GM06990 (cell line): ENCODE measurements at regions not wholly inside any gene's neighbourhood (a gene's known extent, or its start where the extent isn't known, plus 50 kb on each side); places are given as distances from the start of the nearest gene placed in this dataset.

Experiments
- DNase-seq: peaks from one replicate; pipeline ENCODE4 v3.0.0-alpha.2; 2011; ENCODE audit not compliant: insufficient read length; ENCODE audit errors: extremely low read depth
- H3K27me3 ChIP-seq: replicated peaks from 2 replicates; pipeline ENCODE4 v1.6.0; 2011; ENCODE audit warnings: low read length; ENCODE audit not compliant: control insufficient read depth, insufficient read depth
- H3K36me3 ChIP-seq: 2 replicates; pipeline ENCODE4 v1.5.1; 2011; ENCODE audit warnings: low read length; ENCODE audit not compliant: control insufficient read depth, insufficient read depth
- H3K4me3 ChIP-seq: replicated peaks from 2 replicates; pipeline ENCODE4 v1.5.1; 2011; ENCODE audit warnings: low read depth, mild to moderate bottlenecking, control low read depth, low read length
- TF ChIP-seq, protein P1 (sequence below): IDR thresholded peaks from 2 replicates; pipeline ENCODE4 v1.5.1; 2011; ENCODE audit warnings: low read length, control low read depth, mild to moderate bottlenecking, inconsistent platforms; ENCODE audit not compliant: insufficient read depth, poor library complexity, severe bottlenecking

DNA sequence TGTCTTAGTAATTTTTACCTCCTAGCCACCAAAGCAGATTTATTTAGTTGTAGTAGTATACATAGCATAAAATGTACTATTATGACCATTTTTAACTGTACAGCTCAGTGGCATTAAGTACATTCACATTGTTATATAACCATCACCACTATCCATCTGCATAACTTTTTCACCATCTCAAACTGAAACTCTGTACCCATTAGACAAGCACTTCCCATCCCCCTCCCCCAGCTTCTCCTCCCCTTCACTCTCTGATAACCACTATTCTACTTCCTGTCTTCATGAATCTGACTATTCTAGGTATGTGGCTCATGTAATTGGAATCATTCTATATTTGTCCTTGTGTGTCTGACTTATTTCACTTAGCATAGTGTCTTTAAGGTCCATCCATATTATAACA, 71.9 kb downstream of the MRPL32 start:
- no peaks in the 10 kb centered on the region for H3K36me3 ChIP-seq
- peak; percentile 15 for DNase-seq
- no peaks in the 10 kb centered on the region for H3K27me3 ChIP-seq
- TF ChIP-seq, protein P1, sequence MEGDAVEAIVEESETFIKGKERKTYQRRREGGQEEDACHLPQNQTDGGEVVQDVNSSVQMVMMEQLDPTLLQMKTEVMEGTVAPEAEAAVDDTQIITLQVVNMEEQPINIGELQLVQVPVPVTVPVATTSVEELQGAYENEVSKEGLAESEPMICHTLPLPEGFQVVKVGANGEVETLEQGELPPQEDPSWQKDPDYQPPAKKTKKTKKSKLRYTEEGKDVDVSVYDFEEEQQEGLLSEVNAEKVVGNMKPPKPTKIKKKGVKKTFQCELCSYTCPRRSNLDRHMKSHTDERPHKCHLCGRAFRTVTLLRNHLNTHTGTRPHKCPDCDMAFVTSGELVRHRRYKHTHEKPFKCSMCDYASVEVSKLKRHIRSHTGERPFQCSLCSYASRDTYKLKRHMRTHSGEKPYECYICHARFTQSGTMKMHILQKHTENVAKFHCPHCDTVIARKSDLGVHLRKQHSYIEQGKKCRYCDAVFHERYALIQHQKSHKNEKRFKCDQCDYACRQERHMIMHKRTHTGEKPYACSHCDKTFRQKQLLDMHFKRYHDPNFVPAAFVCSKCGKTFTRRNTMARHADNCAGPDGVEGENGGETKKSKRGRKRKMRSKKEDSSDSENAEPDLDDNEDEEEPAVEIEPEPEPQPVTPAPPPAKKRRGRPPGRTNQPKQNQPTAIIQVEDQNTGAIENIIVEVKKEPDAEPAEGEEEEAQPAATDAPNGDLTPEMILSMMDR: no peak
- no peak overlapping the region for H3K4me3 ChIP-seq

GRCh38 chr7:43006008-43006407, 73.8 kb downstream of the MRPL32 start:
- no peaks in the 10 kb centered on the region for H3K27me3 ChIP-seq
- H3K4me3 ChIP-seq: no peak overlapping the region
- DNase-seq: no peak
- TF ChIP-seq, protein P1: no peak
- H3K36me3 ChIP-seq: no peaks in the 10 kb centered on the region

- no peaks in the 10 kb centered on the region for H3K27me3 ChIP-seq
- TF ChIP-seq, protein P1: no peak
- no peak overlapping the region for H3K4me3 ChIP-seq
- DNase-seq: no peak
- no peaks in the 10 kb centered on the region for H3K36me3 ChIP-seq
Measured at GRCh38 chr7:43010061-43010460, 77.9 kb downstream of the MRPL32 start.

DNA sequence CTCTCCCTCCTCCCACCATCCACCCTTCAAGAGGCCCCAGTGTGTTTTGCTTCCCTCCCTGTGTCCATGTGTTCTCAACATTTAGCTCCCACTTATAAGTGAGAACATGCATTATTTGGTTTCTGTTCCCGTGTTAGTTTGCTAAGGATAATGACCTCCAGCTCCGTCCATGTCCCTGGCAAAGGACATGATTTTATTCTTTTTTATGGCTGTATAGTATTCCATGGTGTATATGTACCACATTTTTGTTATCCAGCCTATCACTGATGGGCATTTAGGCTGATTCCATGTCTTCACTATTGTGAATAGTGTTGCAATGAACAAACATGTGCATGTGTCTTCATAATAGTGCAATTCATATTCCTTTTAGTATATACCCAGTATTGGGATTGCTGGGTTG, 79.7 kb downstream of the MRPL32 start:
- Histone ChIP-seq H3K4me3 (no peak overlapping the region), H3K27me3 (no peaks in the 10 kb centered on the region), H3K36me3 (no peaks in the 10 kb centered on the region)
- TF ChIP-seq, protein P1: no peak
- no peak for DNase-seq

GRCh38 chr7:43014406-43014805, 82.2 kb downstream of the MRPL32 start:
- no peak for DNase-seq
- H3K27me3 ChIP-seq: no peaks in the 10 kb centered on the region
- H3K36me3 ChIP-seq: no peaks in the 10 kb centered on the region
- H3K4me3 ChIP-seq: no peak overlapping the region
- TF ChIP-seq, protein P1: no peak

DNA sequence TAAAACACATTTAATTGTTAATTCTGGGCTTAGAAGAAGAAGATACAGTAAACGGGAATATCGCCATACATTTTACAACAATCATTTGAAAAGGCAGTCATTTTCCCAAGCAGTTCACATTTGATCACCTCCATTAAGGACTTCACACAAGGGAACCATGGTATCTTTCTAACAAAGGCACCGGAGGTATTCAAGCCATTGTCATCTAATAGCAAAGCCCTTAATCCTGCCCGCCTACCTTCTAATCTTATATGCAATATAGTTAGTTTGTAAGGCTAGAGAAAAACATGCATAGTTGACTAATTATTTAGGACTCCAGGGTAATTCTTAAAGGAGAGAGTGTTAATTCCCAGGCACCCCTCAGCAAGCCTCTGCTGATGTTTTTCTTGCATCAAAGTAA, 83.1 kb downstream of the MRPL32 start:
- Histone ChIP-seq H3K27me3 (no peaks in the 10 kb centered on the region), H3K36me3 (no peaks in the 10 kb centered on the region), H3K4me3 (no peak overlapping the region)
- TF ChIP-seq, protein P1: no peak
- DNase-seq: no peak
